Nephron (organoid): ENCODE measurements at regions not wholly inside any gene's neighbourhood (a gene's known extent, or its start where the extent isn't known, plus 50 kb on each side); places are given as distances from the start of the nearest gene placed in this dataset.

Experiments used
- H3K27ac Mint-ChIP-seq, 3 experiments: 2 replicates each; pipeline ENCODE4 v1.8.0; 2020; ENCODE audit warnings: mixed read lengths in 3 of 3, mild to moderate bottlenecking in 2 of 3, moderate library complexity in 1 of 3
- H3K27me3 Mint-ChIP-seq: 2 replicates; pipeline ENCODE4 v1.8.0; 2021; ENCODE audit warnings: low read depth, mild to moderate bottlenecking, moderate library complexity, mixed read lengths
- H3K36me3 Mint-ChIP-seq: 2 replicates; pipeline ENCODE4 v1.8.0; 2020; ENCODE audit warnings: low read depth, mixed read lengths
- H3K4me1 Mint-ChIP-seq: 2 replicates; pipeline ENCODE4 v1.8.0; 2020; ENCODE audit warnings: mixed read lengths
- H3K4me3 Mint-ChIP-seq, 3 experiments: 2 replicates each; pipeline ENCODE4 v1.8.0; 2020; ENCODE audit warnings: mild to moderate bottlenecking in 3 of 3, mixed read lengths in 3 of 3, moderate library complexity in 2 of 3
- H3K9me3 Mint-ChIP-seq: 2 replicates; pipeline ENCODE4 v1.8.0; 2020; ENCODE audit warnings: mixed read lengths
- TF ChIP-seq, protein P1 (sequence below), 3 experiments: fragments of 200-600 bp; sonication (generic); IDR thresholded peaks; one replicate each; pipeline ENCODE4 v1.5.0; 2021; ENCODE audit warnings: antibody characterized with exemption in 3 of 3; ENCODE audit not compliant: unreplicated experiment in 3 of 3

DNA sequence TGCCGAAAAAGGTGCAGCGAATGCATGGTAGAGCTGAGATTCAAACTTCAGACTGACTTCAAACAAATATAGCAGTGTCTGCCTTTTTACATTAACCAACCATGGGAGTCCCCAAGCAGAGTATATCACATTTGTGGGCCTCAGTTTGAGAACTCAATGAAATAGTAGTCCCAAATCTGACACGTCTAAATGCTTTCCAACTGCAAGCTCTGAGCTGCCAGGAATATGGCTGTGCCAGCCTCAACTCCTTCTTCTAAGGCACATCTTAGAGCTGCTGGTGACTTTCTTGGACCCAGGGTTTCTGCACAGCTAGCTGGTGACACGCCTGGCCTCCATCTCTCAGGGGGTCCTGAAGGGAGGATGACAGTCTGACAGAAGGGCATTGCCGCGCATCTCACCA, 78.8 kb upstream of the SLC2A1 start:
- Mint-ChIP-seq H3K9me3 (no peaks in the 10 kb centered on the region), H3K27ac (no peak overlapping the region), H3K36me3 (no peaks in the 10 kb centered on the region), H3K4me1 (peaks cover 19% of the 10 kb centered on the region), H3K4me3 (no peak overlapping the region), H3K27me3 (peaks cover 9% of the 10 kb centered on the region)
- TF ChIP-seq, protein P1, sequence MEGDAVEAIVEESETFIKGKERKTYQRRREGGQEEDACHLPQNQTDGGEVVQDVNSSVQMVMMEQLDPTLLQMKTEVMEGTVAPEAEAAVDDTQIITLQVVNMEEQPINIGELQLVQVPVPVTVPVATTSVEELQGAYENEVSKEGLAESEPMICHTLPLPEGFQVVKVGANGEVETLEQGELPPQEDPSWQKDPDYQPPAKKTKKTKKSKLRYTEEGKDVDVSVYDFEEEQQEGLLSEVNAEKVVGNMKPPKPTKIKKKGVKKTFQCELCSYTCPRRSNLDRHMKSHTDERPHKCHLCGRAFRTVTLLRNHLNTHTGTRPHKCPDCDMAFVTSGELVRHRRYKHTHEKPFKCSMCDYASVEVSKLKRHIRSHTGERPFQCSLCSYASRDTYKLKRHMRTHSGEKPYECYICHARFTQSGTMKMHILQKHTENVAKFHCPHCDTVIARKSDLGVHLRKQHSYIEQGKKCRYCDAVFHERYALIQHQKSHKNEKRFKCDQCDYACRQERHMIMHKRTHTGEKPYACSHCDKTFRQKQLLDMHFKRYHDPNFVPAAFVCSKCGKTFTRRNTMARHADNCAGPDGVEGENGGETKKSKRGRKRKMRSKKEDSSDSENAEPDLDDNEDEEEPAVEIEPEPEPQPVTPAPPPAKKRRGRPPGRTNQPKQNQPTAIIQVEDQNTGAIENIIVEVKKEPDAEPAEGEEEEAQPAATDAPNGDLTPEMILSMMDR (IDR thresholded peaks at IDR 0.05; ENCODE audit: unreplicated experiment in 3 of 3) = no peak

DNA sequence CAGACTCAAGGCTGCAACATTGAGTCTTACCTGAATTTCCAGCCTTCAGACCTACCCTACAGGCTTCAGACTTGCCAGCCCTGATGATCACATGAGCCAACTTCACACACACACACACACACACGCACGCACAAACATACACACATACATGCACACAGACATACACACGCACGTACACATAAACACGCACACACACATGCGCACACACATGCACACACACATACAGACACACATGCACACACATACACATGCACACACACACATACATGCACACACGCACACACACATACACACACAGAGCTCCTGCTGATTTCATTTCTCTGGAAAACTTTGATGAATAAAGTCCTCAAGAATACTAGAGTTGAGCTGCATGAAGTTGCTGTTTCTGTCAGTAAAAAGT, 78.3 kb upstream of the SLC2A1 start:
- TF ChIP-seq, protein P1 (IDR thresholded peaks at IDR 0.05; ENCODE audit: unreplicated experiment in 3 of 3) = no peak
- Mint-ChIP-seq H3K9me3 (no peaks in the 10 kb centered on the region), H3K4me1 (peaks cover 19% of the 10 kb centered on the region), H3K36me3 (no peaks in the 10 kb centered on the region), H3K4me3 (no peak overlapping the region), H3K27ac (peak overlapping the region in 2 of 3 experiments; percentile 27 to 31), H3K27me3 (peaks cover 9% of the 10 kb centered on the region)

DNA sequence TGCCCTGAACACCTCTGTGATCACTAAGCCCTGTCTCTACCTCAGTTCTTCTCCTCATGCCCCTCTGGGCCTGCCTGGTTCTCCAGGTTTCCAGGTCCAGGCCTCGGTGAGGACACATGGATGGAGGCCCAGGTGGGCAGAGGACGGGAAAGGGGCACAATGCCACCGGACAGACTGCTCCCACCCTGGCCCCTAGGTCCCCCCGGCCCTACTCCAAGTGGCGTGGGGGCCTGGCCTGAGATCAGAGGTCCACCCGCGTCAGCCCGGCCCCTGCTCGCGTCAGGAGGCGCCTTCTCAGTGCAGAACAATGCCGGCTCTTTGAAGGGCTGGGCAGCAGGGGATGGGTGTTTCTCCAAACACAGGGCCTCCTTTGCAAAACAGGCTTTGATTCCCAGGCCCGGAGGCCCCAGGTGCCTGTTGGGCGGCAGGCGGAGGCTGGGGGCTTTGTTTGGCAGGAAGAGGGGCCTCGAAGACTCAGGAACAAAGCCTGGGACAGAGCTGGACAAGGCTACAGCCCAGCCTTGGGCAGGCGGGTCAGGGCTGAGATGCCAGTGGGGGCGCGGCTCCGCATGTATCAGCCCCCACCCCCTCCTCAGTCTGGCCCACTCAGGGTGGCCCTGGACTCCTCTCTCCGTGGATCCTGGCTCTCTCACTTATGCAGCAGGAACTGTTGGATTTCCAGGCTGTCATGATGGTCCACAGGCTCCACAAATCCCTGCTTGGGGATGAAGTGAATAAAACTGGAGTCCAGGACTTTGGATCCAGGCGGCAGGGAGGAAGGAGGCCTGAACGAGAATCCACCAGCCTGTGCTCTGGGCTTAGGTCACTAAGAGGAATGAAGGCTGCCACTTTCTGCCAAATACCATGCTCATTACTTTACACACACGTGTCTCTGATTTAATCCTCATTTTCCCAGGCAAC, 77.4 kb upstream of the SLC2A1 start:
- Mint-ChIP-seq H3K36me3 (no peaks in the 10 kb centered on the region), H3K9me3 (no peaks in the 10 kb centered on the region), H3K27me3 (peaks cover 5% of the 10 kb centered on the region), H3K4me1 (peaks cover 19% of the 10 kb centered on the region), H3K4me3 (no peak overlapping the region), H3K27ac (peak overlapping the region in 2 of 3 experiments; percentile 27 to 31)
- TF ChIP-seq, protein P1 (IDR thresholded peaks at IDR 0.05; ENCODE audit: unreplicated experiment in 3 of 3) = no peak

DNA sequence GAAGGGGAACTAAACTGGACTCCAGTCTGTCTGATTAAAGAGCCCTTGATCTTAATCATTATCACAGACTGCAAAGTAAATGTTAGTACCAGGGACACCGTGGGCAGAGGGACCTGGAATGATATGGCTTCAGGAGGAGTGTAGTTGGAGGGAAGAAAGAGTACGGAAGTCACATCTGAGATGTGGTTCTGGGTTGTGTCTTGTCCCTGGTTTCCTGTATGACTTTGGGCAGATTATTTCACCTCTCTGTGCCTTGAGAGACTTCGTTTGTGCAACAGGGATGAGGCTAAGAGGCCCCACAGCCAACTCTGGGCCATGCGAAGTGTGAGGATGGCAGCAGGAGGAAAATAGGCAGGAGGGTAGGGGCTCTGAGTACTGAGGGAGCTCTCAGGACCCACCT, 76.1 kb upstream of the SLC2A1 start:
- H3K27ac Mint-ChIP-seq = peak overlapping the region; percentile 52 to 85 (median 63)
- no peaks in the 10 kb centered on the region for H3K36me3 Mint-ChIP-seq
- TF ChIP-seq, protein P1 (IDR thresholded peaks at IDR 0.05; ENCODE audit: unreplicated experiment in 3 of 3) = no peak
- H3K27me3 Mint-ChIP-seq = peaks cover 4% of the 10 kb centered on the region
- H3K4me1 Mint-ChIP-seq = peaks cover 19% of the 10 kb centered on the region
- no peak overlapping the region for H3K4me3 Mint-ChIP-seq
- H3K9me3 Mint-ChIP-seq = no peaks in the 10 kb centered on the region

DNA sequence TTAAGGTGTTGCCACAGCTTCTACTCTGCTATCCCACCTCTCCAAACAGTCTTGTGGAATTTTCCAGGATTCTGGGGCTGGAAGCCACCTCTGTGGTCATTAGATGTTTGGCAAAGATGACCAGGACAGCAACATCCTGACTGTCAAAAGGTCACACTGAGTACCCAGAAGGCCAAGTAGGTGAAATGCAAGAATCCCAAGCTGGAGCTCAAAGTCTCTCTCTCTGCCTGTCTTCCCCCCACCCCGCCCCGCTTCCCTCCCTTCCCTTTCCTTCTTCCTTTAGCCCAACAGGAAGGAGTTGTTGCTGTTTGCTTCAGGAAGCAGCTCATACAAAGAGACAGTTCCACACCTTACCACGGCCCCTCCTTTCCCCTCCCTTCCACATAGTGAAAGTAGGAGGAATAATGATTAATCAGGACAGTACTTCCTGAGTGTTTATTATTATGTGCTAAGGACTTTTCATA, 75.6 kb upstream of the SLC2A1 start:
- TF ChIP-seq, protein P1 (IDR thresholded peaks at IDR 0.05; ENCODE audit: unreplicated experiment in 3 of 3) = no peak
- Mint-ChIP-seq H3K27me3 (peaks cover 4% of the 10 kb centered on the region), H3K9me3 (no peaks in the 10 kb centered on the region), H3K4me3 (no peak overlapping the region), H3K36me3 (no peaks in the 10 kb centered on the region), H3K4me1 (peaks cover 19% of the 10 kb centered on the region), H3K27ac (peak overlapping the region; percentile 52 to 85 (median 63))
